Retinal pigment epithelial cell (primary cell): ENCODE measurements at regions not wholly inside any gene's neighbourhood (a gene's known extent, or its start where the extent isn't known, plus 50 kb on each side); places are given as distances from the start of the nearest gene placed in this dataset.

Experiments used
- DNase-seq: peaks from one replicate; pipeline ENCODE4 v3.0.0-alpha.2; 2010; ENCODE audit warnings: low read depth
- H3K4me3 ChIP-seq: 2 replicates; pipeline ENCODE4 v1.5.1; 2011; ENCODE audit warnings: mild to moderate bottlenecking, low read length, control low read depth, moderate library complexity
- CTCF ChIP-seq: conservative IDR thresholded peaks from 2 replicates; pipeline ENCODE4 v1.5.1; 2011; ENCODE audit warnings: low read depth, low read length, control low read depth, inconsistent platforms

- TF ChIP-seq CTCF: no peak
- no peak overlapping the region for H3K4me3 ChIP-seq
- DNase-seq: no peak
Measured at GRCh38 chr2:45114221-45114955, 105.1 kb upstream of the SIX2 start.

- no peak overlapping the region for H3K4me3 ChIP-seq
- no peak for DNase-seq
- no peak for TF ChIP-seq CTCF
Measured at GRCh38 chr2:45112750-45113149, 103.5 kb upstream of the SIX2 start.

- TF ChIP-seq CTCF: no peak
- no peak for DNase-seq
- no peak overlapping the region for H3K4me3 ChIP-seq
Measured at GRCh38 chr2:45105050-45105582, 95.9 kb upstream of the SIX2 start.

- no peak for DNase-seq
- TF ChIP-seq CTCF: no peak
- H3K4me3 ChIP-seq: no peak overlapping the region
Measured at GRCh38 chr2:45104429-45104828, 95.2 kb upstream of the SIX2 start.

GRCh38 chr2:45103351-45104345, 94.4 kb upstream of the SIX2 start:
- no peak for TF ChIP-seq CTCF
- H3K4me3 ChIP-seq: no peak overlapping the region
- DNase-seq: no peak

GRCh38 chr2:45102579-45103117, 93.4 kb upstream of the SIX2 start:
- DNase-seq: no peak
- no peak for TF ChIP-seq CTCF
- no peak overlapping the region for H3K4me3 ChIP-seq
